ENCODE measurements at regions not wholly inside any gene's neighbourhood (a gene's known extent, or its start where the extent isn't known, plus 50 kb on each side); places are given as distances from the start of the nearest gene placed in this dataset.

GRCh38 chr6:166050559-166050958, 117.1 kb downstream of the TBXT start (continued):
- TF ChIP-seq, protein P1, sequence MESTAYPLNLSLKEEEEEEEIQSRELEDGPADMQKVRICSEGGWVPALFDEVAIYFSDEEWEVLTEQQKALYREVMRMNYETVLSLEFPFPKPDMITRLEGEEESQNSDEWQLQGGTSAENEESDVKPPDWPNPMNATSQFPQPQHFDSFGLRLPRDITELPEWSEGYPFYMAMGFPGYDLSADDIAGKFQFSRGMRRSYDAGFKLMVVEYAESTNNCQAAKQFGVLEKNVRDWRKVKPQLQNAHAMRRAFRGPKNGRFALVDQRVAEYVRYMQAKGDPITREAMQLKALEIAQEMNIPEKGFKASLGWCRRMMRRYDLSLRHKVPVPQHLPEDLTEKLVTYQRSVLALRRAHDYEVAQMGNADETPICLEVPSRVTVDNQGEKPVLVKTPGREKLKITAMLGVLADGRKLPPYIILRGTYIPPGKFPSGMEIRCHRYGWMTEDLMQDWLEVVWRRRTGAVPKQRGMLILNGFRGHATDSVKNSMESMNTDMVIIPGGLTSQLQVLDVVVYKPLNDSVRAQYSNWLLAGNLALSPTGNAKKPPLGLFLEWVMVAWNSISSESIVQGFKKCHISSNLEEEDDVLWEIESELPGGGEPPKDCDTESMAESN (CRISPR knock-in tag; conservative IDR thresholded peaks at IDR 0.05), result no peak
- TF ChIP-seq MYC (CRISPR knock-in tag; IDR thresholded peaks at IDR 0.05; ENCODE audit: borderline replicate concordance), result no peak
- TF ChIP-seq ETV6 (CRISPR knock-in tag; conservative IDR thresholded peaks at IDR 0.05), result no peak
- TF ChIP-seq NR2C2 (CRISPR knock-in tag; IDR thresholded peaks at IDR 0.05; ENCODE audit: borderline replicate concordance), result no peak

- Histone ChIP-seq H3K4me1 (ENCODE audit: insufficient read depth, low read length) (no peaks in the 10 kb centered on the region), H3K27me3 (ENCODE audit: control insufficient read depth in 1 of 2, insufficient read depth in 2 of 2, low read length in 2 of 2) (no peaks in the 10 kb centered on the region), H3K36me3 (replicated peaks in 1 of 2; ENCODE audit: control insufficient read depth in 1 of 2, insufficient read depth in 2 of 2, low read length in 2 of 2) (no peaks in the 10 kb centered on the region), H3K4me3 (replicated peaks in 1 of 3; ENCODE audit: insufficient read depth in 1 of 3, low read depth in 2 of 3, low read length in 3 of 3) (no peak overlapping the region), H4K20me1 (ENCODE audit: insufficient read depth, low read length) (no peaks in the 10 kb centered on the region), H3K27ac (ENCODE audit: extremely low read length, insufficient read depth, low read length) (no peak overlapping the region), H3K79me2 (ENCODE audit: insufficient read depth, low read length) (no peaks in the 10 kb centered on the region), H3K9me3 (ENCODE audit: low read length) (peaks cover 6% of the 10 kb centered on the region; the same call in 1 of the 2 replicates), H3K4me2 (ENCODE audit: low read depth, low read length) (no peak overlapping the region), H3K9ac (ENCODE audit: insufficient read depth, low read depth, low read length) (no peak overlapping the region), H2AFZ (ENCODE audit: low read length) (no peak overlapping the region)
- ChIA-PET POLR2A (no interaction called here), CTCF (ENCODE audit: low intra/inter-chr PET ratio, low total read pairs) (no interaction called here)
- ATAC-seq, result no peak
- BruUV-seq (replicated peaks), result no TSS peak
- TF ChIP-seq NFE2L2 (IDR thresholded peaks at IDR 0.05; ENCODE audit: low read length), result no peak
- TF ChIP-seq CBX5 (CRISPR knock-in tag; IDR thresholded peaks at IDR 0.05; ENCODE audit: borderline replicate concordance), result no peak
- no peak for TF ChIP-seq ZBED4 (CRISPR knock-in tag; IDR thresholded peaks at IDR 0.05; ENCODE audit: borderline replicate concordance)
- no peak for TF ChIP-seq ZBTB14 (CRISPR knock-in tag; IDR thresholded peaks at IDR 0.05)
- no peak for TF ChIP-seq HOXD1 (CRISPR knock-in tag; IDR thresholded peaks at IDR 0.05)
- no peak for TF ChIP-seq TCF7L2 (IDR thresholded peaks at IDR 0.05; ENCODE audit: low read depth, low read length)
- TF ChIP-seq ZNF143 (CRISPR knock-in tag; IDR thresholded peaks at IDR 0.05), result no peak
- WGBS (ENCODE audit: low lambda C conversion rate), result 0% methylated on average over 1 of the region's 1 CpG
- intact Hi-C loops (cut with micrococcal nuclease; ENCODE audit: unreplicated experiment) (no loop called here), in situ Hi-C loops (cut with HindIII; ENCODE audit: extremely low pct_ligation_motif_present, low pct_unique_long_range_greater_than_20kb) (no loop called here)
- FAIRE-seq, result no peak
- no peak for DNase-seq (ENCODE audit: low spot score)
These were observed 120.7 kb downstream of the TBXT start for GRCh38 chr6:166046982-166047381.
